NCI-H128 (cell line): ENCODE measurements at regions not wholly inside any gene's neighbourhood (a gene's known extent, or its start where the extent isn't known, plus 50 kb on each side); places are given as distances from the start of the nearest gene placed in this dataset.
"Not testable (repeated sequence)": the region's sequence is repeated elsewhere in the genome, so short reads cannot be mapped to it uniquely, and the experiment has no call there.

Experiments
- DNase-seq: peaks from one replicate; lab custom pipeline; 2025; ENCODE audit not compliant: unreplicated experiment; lab: John Stamatoyannopoulos, UW

- not testable (repeated sequence) for DNase-seq
Measured at GRCh38 chr2:111315188-111315917, 194.6 kb downstream of the BCL2L11 start.

- not testable (repeated sequence) for DNase-seq
Measured at GRCh38 chr2:111316221-111316741, 195.6 kb downstream of the BCL2L11 start.

GRCh38 chr2:111316881-111317549, 196.3 kb downstream of the BCL2L11 start:
- not testable (repeated sequence) for DNase-seq

- DNase-seq: not testable (repeated sequence)
Measured at GRCh38 chr2:111319552-111319951, 198.8 kb downstream of the BCL2L11 start.

- not testable (repeated sequence) for DNase-seq
Measured at GRCh38 chr2:111320264-111320663, 199.6 kb downstream of the BCL2L11 start.

GRCh38 chr2:111320965-111321364, 200.3 kb downstream of the BCL2L11 start:
- not testable (repeated sequence) for DNase-seq

- DNase-seq: not testable (repeated sequence)
Measured at GRCh38 chr2:111323384-111323783, 202.7 kb downstream of the BCL2L11 start.

- not testable (repeated sequence) for DNase-seq
Measured at GRCh38 chr2:111327726-111328125, 207.0 kb downstream of the BCL2L11 start.

- not testable (repeated sequence) for DNase-seq
Measured at GRCh38 chr2:111329309-111329708, 208.6 kb downstream of the BCL2L11 start.

- DNase-seq: not testable (repeated sequence)
Measured at GRCh38 chr2:111331099-111331724, 210.5 kb downstream of the BCL2L11 start.

GRCh38 chr2:111335220-111335907, 214.7 kb downstream of the BCL2L11 start:
- DNase-seq: not testable (repeated sequence)

GRCh38 chr2:111338474-111338873, 217.8 kb downstream of the BCL2L11 start:
- DNase-seq: not testable (repeated sequence)

- not testable (repeated sequence) for DNase-seq
Measured at GRCh38 chr2:111339476-111339875, 218.8 kb downstream of the BCL2L11 start.

GRCh38 chr2:111344590-111344989, 223.9 kb downstream of the BCL2L11 start:
- not testable (repeated sequence) for DNase-seq

GRCh38 chr2:111345439-111345838, 224.7 kb downstream of the BCL2L11 start:
- DNase-seq: not testable (repeated sequence)

GRCh38 chr2:111346018-111346930, 225.6 kb downstream of the BCL2L11 start:
- DNase-seq: not testable (repeated sequence)

GRCh38 chr2:111347695-111348094, 227.0 kb downstream of the BCL2L11 start:
- not testable (repeated sequence) for DNase-seq

GRCh38 chr2:111348316-111348715, 227.6 kb downstream of the BCL2L11 start:
- not testable (repeated sequence) for DNase-seq

- not testable (repeated sequence) for DNase-seq
Measured at GRCh38 chr2:111355022-111355817, 234.5 kb downstream of the BCL2L11 start.
